Activated gamma-delta T cell treated with Interleukin-2 at 50 U/mL for 16 hours (primary cell): ENCODE measurements at regions not wholly inside any gene's neighbourhood (a gene's known extent, or its start where the extent isn't known, plus 50 kb on each side); places are given as distances from the start of the nearest gene placed in this dataset.
"Not testable (repeated sequence)": the region's sequence is repeated elsewhere in the genome, so short reads cannot be mapped to it uniquely, and the experiment has no call there.

Source experiments
- DNase-seq: peaks from one replicate; pipeline ENCODE4 v3.0.0-alpha.2; 2020

DNA sequence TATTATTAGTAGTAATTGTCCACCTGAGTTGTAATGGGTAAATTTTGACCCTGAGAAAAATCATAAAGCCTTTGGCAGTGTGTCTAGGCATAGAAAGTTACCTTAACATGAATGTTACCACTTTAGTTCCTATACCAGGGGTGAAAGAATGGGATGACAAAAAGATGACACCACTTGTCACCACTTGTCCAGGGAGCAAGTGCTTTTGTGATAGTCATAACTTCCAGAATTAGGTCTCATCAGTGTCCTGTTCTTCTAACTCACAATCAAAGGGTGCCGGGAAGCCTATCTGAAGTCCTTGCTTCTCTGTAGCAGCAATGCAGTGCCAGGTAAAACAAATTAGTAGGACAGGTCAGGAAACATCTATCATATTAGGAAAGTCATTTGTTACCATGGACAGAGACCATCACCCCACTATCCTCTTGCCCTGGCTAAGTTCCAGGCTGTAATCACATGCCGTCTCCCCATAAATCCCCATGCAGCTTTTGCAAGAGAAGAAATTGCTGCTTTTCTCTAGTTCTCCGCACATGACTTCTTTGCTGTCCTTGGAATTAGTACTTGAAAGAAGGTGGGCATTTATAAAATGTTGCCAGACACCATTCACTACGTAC is 156.5 kb upstream of the SGCD start:
- no peak for DNase-seq

DNA sequence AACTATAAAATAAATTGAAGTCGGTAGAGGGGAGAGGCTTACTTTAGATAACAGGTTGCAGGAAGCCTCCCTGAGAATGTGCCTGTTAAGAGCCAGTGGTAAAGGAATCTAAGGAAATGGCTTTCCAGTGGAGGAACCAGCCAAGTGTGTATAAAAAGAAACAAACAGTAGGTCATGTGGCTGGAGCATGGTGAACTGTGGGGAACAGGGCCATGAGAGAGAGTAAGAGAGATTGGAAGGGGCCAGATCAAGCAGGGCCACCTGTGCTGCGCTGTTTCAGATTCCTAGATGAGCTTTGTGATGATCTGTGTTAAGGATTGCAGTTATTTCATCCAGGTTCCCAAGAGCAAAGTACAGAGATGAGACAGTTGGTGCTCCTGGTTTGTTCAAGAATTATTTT is 152.7 kb upstream of the SGCD start:
- DNase-seq = no peak

DNA sequence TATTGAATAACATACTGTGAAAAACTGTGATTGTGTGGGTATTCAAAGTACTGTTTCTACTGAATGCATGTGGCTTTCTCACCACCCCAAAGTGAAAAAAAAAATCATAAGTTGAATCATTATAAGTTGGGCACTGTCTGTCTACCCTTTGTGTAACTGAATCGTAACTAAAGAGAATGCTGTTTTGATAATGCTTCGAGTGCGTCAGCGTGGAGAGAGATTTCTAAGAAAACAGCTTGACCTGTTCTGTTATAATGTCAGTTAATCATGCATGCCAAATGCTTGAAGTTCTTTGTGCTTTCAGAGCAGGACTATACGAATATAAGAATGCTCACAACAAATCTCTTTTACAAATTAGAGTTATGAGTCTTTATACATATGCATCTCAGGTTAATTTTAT is 148.8 kb upstream of the SGCD start:
- DNase-seq = no peak

DNA sequence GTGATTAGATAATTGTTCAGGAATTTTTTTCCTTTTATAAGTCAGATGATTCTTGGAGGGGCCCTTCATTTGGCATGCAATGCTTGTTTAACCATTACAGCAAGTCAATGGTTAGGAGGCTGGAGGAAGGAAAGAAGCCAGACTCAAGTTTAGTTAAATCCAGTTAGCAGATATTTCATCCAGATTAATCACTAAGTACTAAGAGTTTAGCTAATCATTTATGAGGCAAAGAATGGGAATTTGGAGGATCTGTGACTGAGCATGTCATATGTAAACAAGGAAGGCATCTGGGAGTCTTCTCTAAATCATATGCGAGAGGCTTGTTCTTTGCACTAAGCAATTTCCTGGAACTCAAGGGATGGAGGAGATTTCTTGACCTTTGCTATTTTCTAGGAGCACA is 145.3 kb upstream of the SGCD start:
- no peak for DNase-seq

DNA sequence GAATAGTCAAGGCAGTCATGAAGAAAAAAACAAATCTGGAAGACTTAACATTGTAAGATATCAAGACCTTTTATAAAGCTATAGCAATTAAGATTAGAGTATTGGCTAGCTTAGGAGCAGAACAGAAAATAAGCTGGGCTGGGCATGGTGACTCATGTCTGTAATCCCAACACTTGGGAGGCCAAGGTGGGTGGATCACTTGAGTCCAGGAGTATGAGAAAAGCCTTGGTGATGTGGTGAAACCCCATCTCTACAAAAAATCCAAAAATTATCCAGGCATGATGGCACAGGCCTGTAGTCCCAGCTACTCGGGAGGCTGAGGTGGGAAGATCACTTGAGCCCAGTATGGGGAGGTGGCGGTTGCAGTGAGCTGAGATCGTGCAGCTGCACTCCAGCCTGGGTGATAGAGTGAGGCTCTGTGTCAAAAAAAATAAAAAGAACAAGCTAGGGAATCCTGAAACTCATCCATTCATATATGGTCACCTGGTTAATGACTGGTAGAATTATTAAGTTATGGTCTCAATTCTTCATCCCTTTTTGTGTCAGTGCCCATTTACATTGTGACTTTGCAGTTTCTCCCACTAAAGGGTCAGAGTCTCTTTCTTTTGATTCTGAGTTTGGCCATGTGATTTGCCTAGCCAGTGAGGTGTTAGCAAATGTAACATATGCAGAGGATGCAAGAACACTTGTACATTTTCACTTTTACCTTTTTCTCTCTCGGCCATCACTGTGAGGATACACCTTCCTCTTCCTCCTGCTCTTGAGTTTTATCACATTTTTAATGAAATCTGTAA is 144.6 kb upstream of the SGCD start:
- no peak for DNase-seq

DNA sequence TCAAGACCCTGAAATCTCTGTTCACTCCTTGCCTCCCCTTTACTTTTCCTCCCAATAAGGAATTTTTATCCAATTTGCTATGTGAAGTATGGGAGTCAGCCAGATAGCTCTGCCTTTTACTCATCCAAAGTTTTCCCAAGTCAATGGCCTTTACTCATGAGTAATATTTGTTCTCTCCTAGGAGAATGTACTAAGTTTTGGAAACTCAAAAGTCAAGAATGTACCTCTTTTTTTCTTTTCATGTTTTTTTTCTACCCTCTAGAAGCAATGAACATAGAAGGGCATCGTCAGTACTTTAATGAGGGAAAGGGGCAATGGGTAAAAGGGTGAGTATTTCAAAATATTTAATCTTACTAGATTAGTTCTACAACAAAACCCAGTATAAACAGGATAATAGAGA is 140.2 kb upstream of the SGCD start:
- DNase-seq = no peak

DNA sequence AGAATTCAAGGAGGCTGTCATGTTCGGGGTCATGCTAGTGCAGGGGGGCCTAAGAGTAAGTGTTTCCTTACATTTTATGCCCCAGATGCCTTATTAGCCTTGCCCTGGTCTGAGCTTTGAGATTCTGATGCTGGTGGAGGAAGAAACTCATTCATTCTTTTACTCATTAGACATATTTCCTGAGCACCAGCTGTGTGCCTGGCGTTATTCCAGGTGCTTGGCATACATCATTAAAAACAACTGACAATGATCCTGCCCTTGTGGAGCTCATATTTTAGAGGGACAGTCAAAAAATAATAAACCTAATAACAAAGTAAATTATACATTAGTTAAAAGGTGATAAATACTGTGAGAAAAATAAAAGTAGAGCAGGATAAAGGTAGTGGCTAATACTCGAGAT is 138.9 kb upstream of the SGCD start:
- DNase-seq = no peak

DNA sequence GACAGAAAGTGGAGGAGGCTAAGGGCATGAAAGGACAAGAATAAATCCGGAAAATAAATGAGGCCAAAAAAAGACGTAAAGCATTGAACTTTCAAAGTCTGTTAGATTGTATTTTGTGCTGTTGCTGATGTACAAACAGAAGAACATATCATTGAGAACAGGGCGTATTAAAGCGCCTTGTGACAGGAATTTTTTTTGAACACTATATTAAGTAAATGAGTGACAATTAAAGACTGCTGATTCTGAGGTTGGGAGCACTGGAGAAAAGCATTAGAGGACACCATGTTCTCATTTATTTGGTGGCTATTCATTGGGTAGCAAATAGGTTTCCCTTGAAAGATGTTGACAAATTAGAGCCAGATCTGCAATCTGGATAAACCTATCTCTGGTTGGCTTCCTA is 137.3 kb upstream of the SGCD start:
- no peak for DNase-seq

DNA sequence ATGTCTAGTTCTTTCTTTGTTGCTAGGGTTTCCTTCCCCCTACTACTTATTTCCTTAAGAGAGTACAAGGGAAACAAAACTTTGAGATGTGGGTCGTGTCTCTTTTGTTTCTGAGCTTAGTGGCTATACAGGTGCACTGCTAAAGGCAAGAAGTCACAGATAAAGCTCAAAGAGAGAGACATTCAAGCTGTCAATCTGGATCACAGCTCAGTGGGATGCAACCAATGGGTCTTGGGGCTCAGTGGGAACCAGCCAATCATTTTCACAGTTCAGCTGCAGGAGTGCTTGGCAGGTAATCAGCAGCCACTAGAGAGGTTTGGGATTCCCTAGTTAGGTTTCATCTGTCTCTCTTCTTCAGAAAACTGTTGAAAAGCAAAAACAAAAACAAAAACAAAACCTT is 135.4 kb upstream of the SGCD start:
- no peak for DNase-seq

DNA sequence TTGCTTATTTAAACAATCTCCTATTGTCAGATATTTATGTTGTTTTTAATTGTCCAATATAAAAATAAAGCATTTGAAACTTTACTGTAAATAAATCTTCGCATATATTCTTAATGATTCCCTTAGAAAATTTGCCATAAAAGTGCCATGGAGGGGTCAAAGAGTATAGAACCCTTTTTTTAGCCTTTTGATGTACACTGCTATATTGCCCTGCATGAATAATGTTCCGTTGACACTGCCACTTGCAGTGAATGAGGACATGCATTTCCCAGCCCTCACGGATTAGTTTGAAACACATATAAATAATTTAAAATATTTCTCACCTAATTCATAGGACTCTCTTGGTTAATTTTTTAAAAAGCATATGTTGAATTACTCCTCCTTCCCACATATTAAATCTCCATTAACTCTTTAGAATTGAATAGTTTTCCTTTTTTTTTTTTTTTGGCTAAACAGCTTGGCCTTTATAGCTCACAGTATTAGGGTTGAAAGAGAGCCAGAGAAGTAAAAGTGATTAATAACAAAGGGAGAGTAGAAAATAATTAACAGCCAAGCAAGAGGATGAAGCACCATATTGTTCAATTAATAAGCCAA is 129.8 kb upstream of the SGCD start:
- DNase-seq = no peak

DNA sequence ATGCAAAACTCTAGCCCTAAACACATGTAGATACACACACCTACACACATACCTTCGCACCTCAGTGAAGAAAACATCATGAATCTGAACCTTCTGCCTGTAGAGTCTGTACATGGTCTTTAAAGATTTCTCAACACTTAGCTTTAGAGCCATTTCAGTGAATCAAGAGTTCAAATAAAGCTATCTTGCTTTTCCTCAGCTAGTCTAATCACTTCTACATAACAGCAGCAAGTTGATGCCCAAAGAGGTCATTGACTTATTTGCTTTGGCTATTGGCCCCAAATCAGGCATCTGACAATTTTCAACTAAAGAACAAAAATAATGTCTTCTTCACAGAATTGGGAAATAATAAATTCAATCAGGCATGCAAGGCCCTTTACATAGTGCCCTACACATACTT is 127.9 kb upstream of the SGCD start:
- no peak for DNase-seq

DNA sequence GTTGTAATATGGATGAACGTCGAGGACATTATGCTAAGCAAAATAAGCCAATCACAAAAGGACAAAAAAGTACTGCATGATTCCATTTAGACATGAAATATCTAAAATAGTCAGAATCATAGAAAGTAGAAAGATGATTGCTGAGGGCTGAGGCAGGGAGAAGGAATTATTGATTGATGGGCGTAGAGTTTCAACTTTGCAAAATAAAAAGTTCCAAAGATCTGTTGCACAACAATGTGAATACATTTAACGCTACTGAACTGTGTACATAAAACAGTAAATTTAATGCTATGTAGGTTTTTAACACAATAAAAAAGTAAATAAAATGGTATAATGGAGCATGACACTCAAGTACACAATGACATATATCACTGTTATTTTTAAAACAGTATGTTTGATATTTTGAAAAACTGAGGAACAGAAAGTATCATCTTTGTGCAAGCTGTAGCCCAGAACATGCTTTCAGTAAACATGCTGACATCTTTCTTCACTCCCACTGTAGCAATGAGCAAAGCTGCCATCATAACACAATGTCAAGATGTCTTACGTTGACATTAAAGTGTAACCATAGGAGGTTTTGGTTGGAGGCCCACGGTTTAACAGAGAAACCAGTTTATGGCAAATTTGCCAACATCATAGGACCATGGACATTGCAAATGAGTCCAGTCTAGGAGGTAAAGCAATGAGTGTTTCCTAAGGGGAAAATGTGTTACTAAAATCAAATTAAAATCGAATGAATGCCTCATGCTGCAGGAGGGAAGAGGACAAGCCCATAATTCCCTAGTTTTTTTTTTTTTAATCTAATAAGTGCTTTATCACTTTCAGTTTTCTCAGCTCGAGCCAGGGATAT is 125.8 kb upstream of the SGCD start:
- DNase-seq = no peak

DNA sequence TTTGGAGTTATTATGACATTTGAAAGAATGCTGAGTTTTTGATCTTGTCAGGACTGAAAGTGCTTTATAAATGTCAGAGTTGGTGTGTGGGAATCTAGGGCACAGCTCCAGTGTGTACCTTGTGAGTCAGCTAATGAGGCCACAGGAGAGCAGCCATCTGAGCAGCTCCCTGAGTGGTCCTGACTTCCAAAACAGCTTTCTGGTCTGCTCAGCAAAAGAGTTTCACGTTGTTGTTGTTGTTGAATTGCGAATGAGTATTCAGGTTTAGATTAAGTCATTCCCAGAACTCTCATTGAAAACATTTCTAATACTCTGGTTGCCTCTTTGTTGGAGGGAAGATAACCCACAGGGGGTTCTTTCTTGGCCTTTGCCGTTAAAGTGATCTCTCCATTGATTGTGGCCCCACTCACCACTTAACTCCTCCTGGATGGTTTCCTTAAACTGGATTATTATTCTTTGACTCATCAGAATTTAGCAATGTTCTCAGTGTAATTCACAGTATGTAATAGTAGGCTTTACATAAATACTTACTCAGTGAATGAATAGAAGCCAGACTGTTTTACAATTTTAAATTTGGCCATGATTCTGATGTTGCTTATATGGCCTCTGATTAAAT is 125.1 kb upstream of the SGCD start:
- DNase-seq = no peak

DNA sequence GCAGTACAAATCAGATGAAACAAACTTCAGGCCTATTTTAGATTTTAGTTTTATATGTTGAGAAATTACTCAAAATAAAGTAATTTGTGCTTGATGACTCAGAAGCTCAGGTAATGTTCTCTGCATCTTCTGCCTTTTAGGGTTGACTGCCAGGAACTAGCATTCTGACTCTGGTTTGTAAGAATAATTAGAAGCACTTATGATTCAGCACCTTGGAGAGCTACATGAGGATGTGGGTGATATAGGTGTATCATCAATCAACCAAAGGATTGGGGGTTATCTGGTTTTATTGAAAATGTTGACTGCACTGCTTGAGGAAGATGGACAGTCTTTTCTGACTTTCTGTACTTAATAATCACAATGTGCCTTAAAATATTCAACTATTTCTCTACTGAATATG is 118.7 kb upstream of the SGCD start:
- DNase-seq = no peak

DNA sequence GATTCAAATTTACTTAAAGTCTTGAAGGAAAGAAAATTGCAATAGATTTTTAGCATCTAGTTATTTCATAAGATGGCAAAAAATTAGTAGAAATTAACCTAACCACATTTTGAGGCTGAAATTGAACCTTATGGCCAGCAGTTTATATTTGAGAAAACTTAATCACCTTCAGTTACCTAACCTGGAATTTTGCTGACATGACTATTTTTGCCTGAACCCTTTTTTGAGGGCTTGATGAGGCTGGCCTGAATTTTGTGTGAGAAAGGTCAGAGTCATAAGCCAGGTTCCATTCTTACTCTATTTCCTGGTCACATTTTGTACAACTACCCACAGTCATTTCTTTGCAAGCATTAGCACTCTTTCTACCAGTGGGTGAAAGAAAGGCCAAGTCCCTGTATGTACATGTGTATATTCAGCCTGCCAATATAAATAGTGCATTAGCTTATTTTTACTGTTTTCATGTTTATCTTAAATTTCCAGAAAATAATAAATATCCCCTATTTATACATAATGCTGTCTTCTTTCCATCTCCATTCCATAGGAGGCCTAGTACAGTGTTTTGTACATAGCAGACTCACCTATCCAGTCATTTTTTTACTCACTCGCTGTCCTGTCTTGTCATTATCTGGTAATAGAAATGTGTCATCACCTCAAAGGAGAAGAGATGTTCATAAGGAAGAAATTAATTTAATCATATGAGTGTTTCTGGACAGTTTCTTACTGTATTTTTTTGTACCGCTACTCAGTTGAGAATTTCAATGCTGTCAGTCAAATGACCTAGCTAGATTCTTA is 108.4 kb upstream of the SGCD start:
- DNase-seq = no peak

DNA sequence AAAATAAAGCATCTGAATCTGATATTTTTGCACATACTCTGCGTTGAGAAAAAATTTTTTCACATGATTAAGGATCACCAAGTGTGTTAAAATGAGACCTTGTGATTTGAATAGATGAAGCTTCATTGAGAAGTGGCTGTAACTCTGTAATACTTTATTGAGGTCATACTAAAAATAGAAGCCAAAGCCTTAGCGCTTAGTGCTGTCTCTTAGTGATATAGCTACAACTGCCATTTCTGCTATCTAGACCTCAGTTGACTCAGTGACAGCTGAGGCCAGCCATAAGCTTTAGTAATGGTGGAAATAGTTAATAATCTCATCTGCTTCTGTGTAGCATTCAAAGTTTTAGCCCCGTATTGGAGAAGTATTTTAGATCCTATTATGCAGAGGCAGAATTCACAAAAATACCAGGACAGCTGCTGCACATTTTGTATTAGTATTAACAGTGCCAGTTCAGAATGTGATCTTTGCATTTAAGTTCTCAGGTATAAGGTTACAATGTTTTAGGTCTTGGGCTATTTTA is 107.4 kb upstream of the SGCD start:
- DNase-seq = no peak

DNA sequence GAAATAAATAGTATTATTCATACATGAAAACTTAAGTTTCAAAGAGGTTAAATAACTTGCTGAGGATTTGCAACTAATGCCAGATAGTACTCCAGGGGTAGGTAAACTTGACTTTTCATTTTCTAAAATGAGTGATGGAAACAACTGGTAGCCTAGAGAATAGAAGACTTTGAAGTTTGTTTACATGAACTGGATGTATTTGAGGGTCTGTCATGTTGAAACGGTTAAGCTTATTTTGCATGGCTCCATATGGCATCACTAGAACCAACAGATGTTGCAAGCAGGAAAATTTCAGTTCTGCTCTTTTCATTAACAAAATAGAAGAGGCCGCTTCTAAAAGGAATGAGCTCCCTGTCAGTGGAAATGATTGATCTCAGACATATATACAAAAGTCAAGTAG is 105.1 kb upstream of the SGCD start:
- no peak for DNase-seq

DNA sequence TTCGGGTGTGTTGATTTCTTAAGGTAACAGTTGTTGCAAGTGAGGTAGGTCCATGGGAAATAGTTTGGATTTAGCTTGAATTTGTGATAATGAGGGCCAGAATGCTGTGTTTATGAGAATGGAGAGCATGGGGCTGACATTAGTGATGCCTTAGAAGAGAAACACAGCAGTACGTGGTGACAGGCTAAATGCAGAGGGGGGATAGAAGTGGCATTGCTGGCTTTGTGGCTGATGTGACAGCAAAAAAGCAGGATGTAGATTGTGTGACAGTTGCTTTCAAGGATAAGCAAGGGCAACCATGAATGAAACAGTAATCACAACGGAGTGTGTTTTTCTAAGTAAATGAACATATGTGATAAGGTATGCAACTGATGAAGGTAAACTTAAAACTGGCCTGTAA is 103.4 kb upstream of the SGCD start:
- no peak for DNase-seq

DNA sequence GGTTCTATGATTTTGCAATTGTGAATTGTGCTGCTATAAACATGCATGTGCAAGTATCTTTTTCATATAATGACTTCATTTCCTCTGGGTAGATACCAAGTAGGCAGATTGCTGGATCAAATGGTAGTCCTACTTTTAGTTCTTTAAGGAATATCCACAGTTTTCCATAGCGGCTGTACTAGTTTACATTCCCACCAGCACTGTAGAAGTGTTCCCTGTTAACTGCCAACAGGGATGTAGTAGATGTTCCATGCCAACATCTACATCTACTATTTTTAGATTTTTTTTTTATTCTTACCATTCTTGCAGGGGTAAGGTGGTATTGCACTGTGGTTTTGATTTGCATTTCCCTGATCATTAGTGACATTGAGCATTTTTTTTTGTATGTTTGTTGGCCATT is 100.5 kb upstream of the SGCD start:
- DNase-seq = not testable (repeated sequence)

DNA sequence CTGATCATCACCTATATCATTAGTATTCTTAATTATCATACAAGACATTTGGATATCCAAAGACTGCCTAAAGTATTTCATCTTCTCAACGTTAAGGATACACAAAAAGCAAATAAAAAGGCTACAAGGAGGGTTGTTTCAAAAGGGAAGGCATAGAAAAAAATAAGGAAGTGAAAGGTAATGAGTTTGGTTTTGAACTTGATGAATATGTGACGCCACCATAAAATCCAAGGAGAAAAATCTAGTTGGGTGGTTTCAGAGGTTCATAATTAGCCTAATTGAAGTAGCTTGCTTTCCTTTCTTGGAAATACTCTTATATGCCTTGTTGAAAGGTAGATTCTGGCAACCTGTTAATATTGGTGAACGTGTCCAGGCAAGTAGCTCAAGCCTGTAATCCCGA is 96.1 kb upstream of the SGCD start:
- DNase-seq = no peak

DNA sequence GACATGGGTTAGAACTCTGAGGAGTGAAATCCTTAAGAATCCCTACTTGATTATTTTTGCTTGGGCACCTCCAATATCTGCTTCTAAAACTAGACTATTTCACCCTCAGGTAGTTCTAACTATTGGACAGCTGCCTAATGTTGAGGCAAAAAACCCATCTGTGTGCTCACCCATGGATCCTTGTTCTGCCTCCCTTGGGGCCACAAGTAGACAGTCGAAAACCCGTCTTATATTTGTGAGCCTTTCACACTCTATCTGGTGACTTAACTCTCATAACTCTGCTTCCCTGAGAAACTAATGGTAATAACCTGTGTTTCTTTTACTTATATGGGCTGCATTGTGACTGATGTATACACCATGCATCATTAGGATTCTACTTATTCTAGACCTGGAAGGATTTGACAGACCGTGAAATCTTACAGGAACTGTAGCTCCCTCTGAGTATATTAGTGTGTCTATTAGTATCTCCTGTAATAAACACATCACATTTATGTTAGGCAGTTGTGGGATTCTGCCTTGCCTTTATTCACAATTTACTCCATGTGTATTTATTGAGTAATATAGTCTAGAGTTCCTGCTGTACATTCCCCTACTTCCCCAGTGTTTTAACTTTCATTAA is 94.6 kb upstream of the SGCD start:
- no peak for DNase-seq

DNA sequence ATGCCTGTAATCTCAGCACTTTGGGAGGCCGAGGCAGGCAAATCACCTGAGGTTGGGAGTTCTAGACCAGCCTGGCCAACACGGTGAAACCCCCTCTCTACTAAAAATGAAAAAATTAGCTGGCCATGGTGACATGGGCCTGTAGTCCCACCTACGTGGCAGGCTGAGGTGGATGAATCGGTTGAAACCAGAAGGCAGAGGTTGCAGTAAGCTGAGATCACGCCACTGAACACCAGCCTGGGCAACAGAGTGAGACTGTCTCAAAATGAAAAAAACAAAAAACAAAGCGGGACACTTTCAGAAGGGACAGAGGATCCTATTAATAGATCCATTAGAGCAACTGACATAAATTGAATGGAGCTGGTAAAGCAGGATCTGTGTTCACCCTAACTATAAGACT is 89.6 kb upstream of the SGCD start:
- no peak for DNase-seq
